ENCODE measurements at regions not wholly inside any gene's neighbourhood (a gene's known extent, or its start where the extent isn't known, plus 50 kb on each side); places are given as distances from the start of the nearest gene placed in this dataset.

GRCh38 chr4:83996254-83996653 is 460.3 kb downstream of the GPAT3 start:
- TF ChIP-seq POLR2AphosphoS5 (IDR thresholded peaks at IDR 0.05; ENCODE audit: insufficient read depth, low read depth, low read length) (no peak), CTCF (IDR thresholded peaks at IDR 0.05; ENCODE audit: extremely low read depth in 1 of 2, insufficient read depth in 1 of 2, low read depth in 1 of 2, low read length in 2 of 2) (no peak), POLR2A (IDR thresholded peaks at IDR 0.05; ENCODE audit: low read depth, low read length) (no peak), MYC (IDR thresholded peaks at IDR 0.05; ENCODE audit: low read depth, low read length) (no peak), EZH2 (IDR thresholded peaks at IDR 0.05; ENCODE audit: borderline replicate concordance, low read depth, low read length, severe bottlenecking) (no peak), FOS (IDR thresholded peaks at IDR 0.05; ENCODE audit: borderline replicate concordance, insufficient read depth, low read length) (no peak), GATA2 (IDR thresholded peaks at IDR 0.05; ENCODE audit: insufficient read depth, insufficient read length, low read depth, low read length) (no peak), MAX (IDR thresholded peaks at IDR 0.05; ENCODE audit: insufficient read depth, insufficient read length) (no peak)
